Neural cell (in vitro differentiated cells): ENCODE measurements at regions not wholly inside any gene's neighbourhood (a gene's known extent, or its start where the extent isn't known, plus 50 kb on each side); places are given as distances from the start of the nearest gene placed in this dataset.
A peak's percentile ranks its signal among the peaks of the same experiment; 100 is the strongest.

Source experiments
- H2AFZ ChIP-seq: fragments of 200-600, 300-800 bp; sonication (generic), shearing (Covaris generic); 2 replicates; pipeline ENCODE4 v1.6.0; 2014; ENCODE audit warnings: low read depth, mild to moderate bottlenecking, antibody characterized with exemption, low read length, moderate library complexity
- H3F3A ChIP-seq: fragments of 200-600 bp; shearing (Covaris generic); 2 replicates; pipeline ENCODE4 v1.6.1; 2016; ENCODE audit warnings: mild to moderate bottlenecking, moderate library complexity, mixed read lengths, antibody characterized with exemption, low read length; ENCODE audit not compliant: insufficient read depth, poor library complexity, severe bottlenecking
- H3K27ac ChIP-seq: fragments of 200-600, 300-800 bp; sonication (generic), shearing (Covaris generic); 2 replicates; pipeline ENCODE4 v1.5.1; 2014; ENCODE audit warnings: mild to moderate bottlenecking, low read length, moderate library complexity
- H3K27me3 ChIP-seq: fragments of 300-800, 200-600 bp; sonication (generic), shearing (Covaris generic); 2 replicates; pipeline ENCODE4 v1.6.0; 2014; ENCODE audit warnings: mild to moderate bottlenecking, low read depth, low read length, moderate library complexity; ENCODE audit not compliant: insufficient read depth
- H3K36me3 ChIP-seq: fragments of 300-800, 200-600 bp; sonication (generic), shearing (Covaris generic); 2 replicates; pipeline ENCODE4 v1.5.1; 2014; ENCODE audit warnings: mild to moderate bottlenecking, antibody characterized with exemption, low read length, moderate library complexity; ENCODE audit not compliant: insufficient read depth
- H3K4me2 ChIP-seq: fragments of 300-800, 200-600 bp; sonication (generic), shearing (Covaris generic); 2 replicates; pipeline ENCODE4 v1.6.0; 2014; ENCODE audit warnings: mild to moderate bottlenecking, low read length
- H3K4me3 ChIP-seq: fragments of 300-800, 200-600 bp; sonication (generic), shearing (Covaris generic); 2 replicates; pipeline ENCODE4 v1.5.1; 2014; ENCODE audit warnings: mild to moderate bottlenecking, low read length, moderate library complexity
- H3K79me2 ChIP-seq: fragments of 200-600 bp; shearing (Covaris generic); replicated peaks from 2 replicates; pipeline ENCODE4 v1.6.0; 2014; ENCODE audit warnings: mild to moderate bottlenecking, low read length, moderate library complexity; ENCODE audit not compliant: insufficient read depth
- H3K9ac ChIP-seq: fragments of 300-800, 200-600 bp; sonication (generic), shearing (Covaris generic); 2 replicates; pipeline ENCODE4 v1.6.1; 2016; ENCODE audit warnings: mild to moderate bottlenecking, low read length, mixed read lengths
- H3K9me2 ChIP-seq: fragments of 200-600 bp; shearing (Covaris generic); 2 replicates; pipeline ENCODE4 v1.6.1; 2016; ENCODE audit warnings: mild to moderate bottlenecking, low read length, mixed read lengths; ENCODE audit not compliant: insufficient read depth
- H3K9me3 ChIP-seq: fragments of 200-600, 300-800 bp; sonication (generic), shearing (Covaris generic); 2 replicates; pipeline ENCODE4 v1.6.1; 2016; ENCODE audit warnings: mild to moderate bottlenecking, mixed run types, low read length, moderate library complexity, mixed read lengths
- H4K20me1 ChIP-seq: fragments of 200-600 bp; shearing (Covaris generic); 2 replicates; pipeline ENCODE4 v1.6.1; 2016; ENCODE audit warnings: mild to moderate bottlenecking, mixed run types; ENCODE audit not compliant: insufficient read depth
- EP300 ChIP-seq: fragments of 450-650 bp; conservative IDR thresholded peaks from 2 replicates; pipeline ENCODE4 v1.6.1; 2014; ENCODE audit warnings: antibody characterized with exemption, mild to moderate bottlenecking, moderate library complexity; ENCODE audit not compliant: poor library complexity, severe bottlenecking
- EZH2 ChIP-seq: fragments of 200-600, 300-800 bp; shearing (Covaris generic), sonication (generic); IDR thresholded peaks from 2 replicates; pipeline ENCODE4 v1.6.1; 2014; ENCODE audit warnings: antibody characterized with exemption, low read length, borderline replicate concordance, mild to moderate bottlenecking; ENCODE audit not compliant: insufficient read depth, poor library complexity, severe bottlenecking
- MXI1 ChIP-seq: fragments of 450-650 bp; conservative IDR thresholded peaks from 2 replicates; pipeline ENCODE4 v1.6.1; 2014; ENCODE audit warnings: antibody characterized with exemption, mild to moderate bottlenecking; ENCODE audit not compliant: poor library complexity, severe bottlenecking
- POLR2AphosphoS5 ChIP-seq: IDR thresholded peaks from 2 replicates; pipeline ENCODE4 v1.6.1; 2012
- RAD21 ChIP-seq: fragments of 450-650 bp; conservative IDR thresholded peaks from 2 replicates; pipeline ENCODE4 v1.6.1; 2014; ENCODE audit warnings: antibody characterized with exemption, mild to moderate bottlenecking, moderate library complexity
- SMC3 ChIP-seq: fragments of 450-650 bp; conservative IDR thresholded peaks from 2 replicates; pipeline ENCODE4 v1.6.1; 2014; ENCODE audit warnings: antibody characterized with exemption, mild to moderate bottlenecking, moderate library complexity; ENCODE audit not compliant: poor library complexity
- TAF1 ChIP-seq: IDR thresholded peaks from 2 replicates; pipeline ENCODE4 v1.6.1; 2012; ENCODE audit warnings: low read depth
- TF ChIP-seq, protein P1 (sequence below): fragments of 450-650 bp; IDR thresholded peaks from 2 replicates; pipeline ENCODE4 v1.5.1; 2014; ENCODE audit warnings: antibody characterized with exemption, mild to moderate bottlenecking, moderate library complexity; ENCODE audit not compliant: poor library complexity, severe bottlenecking
- TF ChIP-seq, protein P2 (sequence below): IDR thresholded peaks from 2 replicates; pipeline ENCODE4 v1.6.1; 2012; ENCODE audit warnings: borderline replicate concordance

DNA sequence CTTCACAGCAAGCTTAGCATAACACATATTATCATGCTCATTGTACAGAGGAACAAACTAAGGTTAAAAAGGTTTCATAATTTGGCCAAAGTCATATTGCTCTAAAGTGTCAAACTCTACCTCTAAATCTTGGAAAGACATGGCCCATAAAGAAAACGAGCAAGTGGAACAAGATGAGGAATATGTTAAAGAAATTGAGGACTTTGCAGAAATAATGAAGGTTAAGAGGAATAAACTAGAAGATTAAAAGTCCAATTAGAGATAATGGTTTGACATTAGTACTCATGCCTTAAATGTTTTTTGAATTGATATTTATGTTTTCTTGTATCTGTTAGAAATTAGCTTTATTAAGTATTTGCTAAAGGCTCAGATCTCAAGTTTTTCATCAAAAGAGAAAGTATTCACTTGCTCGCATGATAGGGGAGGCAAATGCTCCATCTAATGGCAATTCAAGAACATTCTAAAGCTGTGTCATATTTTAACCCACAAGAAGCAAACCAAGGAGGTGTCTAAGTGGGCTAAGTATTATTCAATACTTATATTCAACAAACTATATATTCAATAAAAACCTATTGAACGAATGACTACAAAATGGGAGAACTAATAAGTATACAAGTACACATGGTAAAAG, 192.9 kb upstream of the SPTLC3 start:
- TF ChIP-seq TAF1 (no peak), SMC3 (peak; percentile 46), POLR2AphosphoS5 (no peak), EZH2 (no peak), RAD21 (peak; percentile 61), EP300 (no peak)
- TF ChIP-seq, protein P1, sequence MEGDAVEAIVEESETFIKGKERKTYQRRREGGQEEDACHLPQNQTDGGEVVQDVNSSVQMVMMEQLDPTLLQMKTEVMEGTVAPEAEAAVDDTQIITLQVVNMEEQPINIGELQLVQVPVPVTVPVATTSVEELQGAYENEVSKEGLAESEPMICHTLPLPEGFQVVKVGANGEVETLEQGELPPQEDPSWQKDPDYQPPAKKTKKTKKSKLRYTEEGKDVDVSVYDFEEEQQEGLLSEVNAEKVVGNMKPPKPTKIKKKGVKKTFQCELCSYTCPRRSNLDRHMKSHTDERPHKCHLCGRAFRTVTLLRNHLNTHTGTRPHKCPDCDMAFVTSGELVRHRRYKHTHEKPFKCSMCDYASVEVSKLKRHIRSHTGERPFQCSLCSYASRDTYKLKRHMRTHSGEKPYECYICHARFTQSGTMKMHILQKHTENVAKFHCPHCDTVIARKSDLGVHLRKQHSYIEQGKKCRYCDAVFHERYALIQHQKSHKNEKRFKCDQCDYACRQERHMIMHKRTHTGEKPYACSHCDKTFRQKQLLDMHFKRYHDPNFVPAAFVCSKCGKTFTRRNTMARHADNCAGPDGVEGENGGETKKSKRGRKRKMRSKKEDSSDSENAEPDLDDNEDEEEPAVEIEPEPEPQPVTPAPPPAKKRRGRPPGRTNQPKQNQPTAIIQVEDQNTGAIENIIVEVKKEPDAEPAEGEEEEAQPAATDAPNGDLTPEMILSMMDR, result peak; percentile 42
- TF ChIP-seq, protein P2, sequence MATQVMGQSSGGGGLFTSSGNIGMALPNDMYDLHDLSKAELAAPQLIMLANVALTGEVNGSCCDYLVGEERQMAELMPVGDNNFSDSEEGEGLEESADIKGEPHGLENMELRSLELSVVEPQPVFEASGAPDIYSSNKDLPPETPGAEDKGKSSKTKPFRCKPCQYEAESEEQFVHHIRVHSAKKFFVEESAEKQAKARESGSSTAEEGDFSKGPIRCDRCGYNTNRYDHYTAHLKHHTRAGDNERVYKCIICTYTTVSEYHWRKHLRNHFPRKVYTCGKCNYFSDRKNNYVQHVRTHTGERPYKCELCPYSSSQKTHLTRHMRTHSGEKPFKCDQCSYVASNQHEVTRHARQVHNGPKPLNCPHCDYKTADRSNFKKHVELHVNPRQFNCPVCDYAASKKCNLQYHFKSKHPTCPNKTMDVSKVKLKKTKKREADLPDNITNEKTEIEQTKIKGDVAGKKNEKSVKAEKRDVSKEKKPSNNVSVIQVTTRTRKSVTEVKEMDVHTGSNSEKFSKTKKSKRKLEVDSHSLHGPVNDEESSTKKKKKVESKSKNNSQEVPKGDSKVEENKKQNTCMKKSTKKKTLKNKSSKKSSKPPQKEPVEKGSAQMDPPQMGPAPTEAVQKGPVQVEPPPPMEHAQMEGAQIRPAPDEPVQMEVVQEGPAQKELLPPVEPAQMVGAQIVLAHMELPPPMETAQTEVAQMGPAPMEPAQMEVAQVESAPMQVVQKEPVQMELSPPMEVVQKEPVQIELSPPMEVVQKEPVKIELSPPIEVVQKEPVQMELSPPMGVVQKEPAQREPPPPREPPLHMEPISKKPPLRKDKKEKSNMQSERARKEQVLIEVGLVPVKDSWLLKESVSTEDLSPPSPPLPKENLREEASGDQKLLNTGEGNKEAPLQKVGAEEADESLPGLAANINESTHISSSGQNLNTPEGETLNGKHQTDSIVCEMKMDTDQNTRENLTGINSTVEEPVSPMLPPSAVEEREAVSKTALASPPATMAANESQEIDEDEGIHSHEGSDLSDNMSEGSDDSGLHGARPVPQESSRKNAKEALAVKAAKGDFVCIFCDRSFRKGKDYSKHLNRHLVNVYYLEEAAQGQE, result no peak
- Histone ChIP-seq H2AFZ (no peak overlapping the region), H3K27ac (no peak overlapping the region)

DNA sequence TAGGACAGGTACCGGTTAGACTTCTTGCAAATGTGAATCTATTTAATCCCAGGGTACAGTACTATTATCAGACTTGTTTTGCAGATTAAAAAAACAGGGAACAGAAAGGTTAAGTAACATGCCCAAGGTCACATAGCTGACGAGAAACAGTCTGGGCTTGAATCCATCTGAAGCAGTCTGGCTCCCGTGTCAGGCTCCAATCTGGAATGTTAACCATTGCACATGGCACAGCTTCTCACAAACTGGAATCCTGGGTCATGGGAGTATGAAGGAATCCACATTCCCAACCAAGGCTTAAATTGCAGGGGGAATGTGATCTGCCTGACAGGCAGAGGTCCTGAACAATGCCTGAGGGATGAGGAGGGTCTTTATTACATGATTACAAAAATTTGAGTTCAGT, 187.5 kb upstream of the SPTLC3 start:
- H4K20me1 ChIP-seq, result no peaks in the 10 kb centered on the region
- no peak overlapping the region for H3K4me3 ChIP-seq
- TF ChIP-seq MXI1 (no peak), POLR2AphosphoS5 (no peak), EZH2 (no peak), RAD21 (no peak)
- TF ChIP-seq, protein P2, result no peak

More for the DNA sequence above, 192.9 kb upstream of the SPTLC3 start:
- H3K27me3 ChIP-seq, result no peaks in the 10 kb centered on the region
- no peaks in the 10 kb centered on the region for H3K79me2 ChIP-seq
- H3K9ac ChIP-seq, result no peak overlapping the region
- H3K4me2 ChIP-seq, result no peak overlapping the region
- H3K9me3 ChIP-seq, result no peaks in the 10 kb centered on the region
- no peaks in the 10 kb centered on the region for H3F3A ChIP-seq
- H3K36me3 ChIP-seq, result no peaks in the 10 kb centered on the region
- H3K9me2 ChIP-seq, result no peaks in the 10 kb centered on the region
- H3K4me3 ChIP-seq, result no peak overlapping the region
- H4K20me1 ChIP-seq, result no peaks in the 10 kb centered on the region

More for the DNA sequence above, 187.5 kb upstream of the SPTLC3 start:
- H3K36me3 ChIP-seq, result no peaks in the 10 kb centered on the region
- no peaks in the 10 kb centered on the region for H3K9me3 ChIP-seq
- H3K9me2 ChIP-seq, result no peaks in the 10 kb centered on the region
- H3K27me3 ChIP-seq, result no peaks in the 10 kb centered on the region
- H3K27ac ChIP-seq, result no peak overlapping the region
- no peaks in the 10 kb centered on the region for H3K79me2 ChIP-seq
- H3F3A ChIP-seq, result no peaks in the 10 kb centered on the region
- no peak overlapping the region for H2AFZ ChIP-seq
- no peak overlapping the region for H3K9ac ChIP-seq
- no peak overlapping the region for H3K4me2 ChIP-seq
